SU-DHL-6 (cell line): ENCODE measurements at regions not wholly inside any gene's neighbourhood (a gene's known extent, or its start where the extent isn't known, plus 50 kb on each side); places are given as distances from the start of the nearest gene placed in this dataset.

Experiments used
- EZH2phosphoT487 ChIP-seq: fragments of 200-600 bp; sonication (generic), shearing (Covaris generic); conservative IDR thresholded peaks from 2 replicates; pipeline ENCODE4 v1.6.1; 2018; ENCODE audit warnings: mild to moderate bottlenecking, antibody characterized with exemption, low read length, moderate library complexity, mixed read lengths
- TF ChIP-seq, protein P1 (sequence below): fragments of 200-600 bp; sonication (generic); IDR thresholded peaks from one replicate; pipeline ENCODE4 v1.5.1; 2017; ENCODE audit warnings: antibody characterized with exemption, mild to moderate bottlenecking, low read length, moderate library complexity; ENCODE audit not compliant: insufficient read depth, poor library complexity, severe bottlenecking

GRCh38 chr4:178415925-178416324 lies 973.7 kb upstream of the AGA start:
- TF ChIP-seq EZH2phosphoT487: no peak
- TF ChIP-seq, protein P1, sequence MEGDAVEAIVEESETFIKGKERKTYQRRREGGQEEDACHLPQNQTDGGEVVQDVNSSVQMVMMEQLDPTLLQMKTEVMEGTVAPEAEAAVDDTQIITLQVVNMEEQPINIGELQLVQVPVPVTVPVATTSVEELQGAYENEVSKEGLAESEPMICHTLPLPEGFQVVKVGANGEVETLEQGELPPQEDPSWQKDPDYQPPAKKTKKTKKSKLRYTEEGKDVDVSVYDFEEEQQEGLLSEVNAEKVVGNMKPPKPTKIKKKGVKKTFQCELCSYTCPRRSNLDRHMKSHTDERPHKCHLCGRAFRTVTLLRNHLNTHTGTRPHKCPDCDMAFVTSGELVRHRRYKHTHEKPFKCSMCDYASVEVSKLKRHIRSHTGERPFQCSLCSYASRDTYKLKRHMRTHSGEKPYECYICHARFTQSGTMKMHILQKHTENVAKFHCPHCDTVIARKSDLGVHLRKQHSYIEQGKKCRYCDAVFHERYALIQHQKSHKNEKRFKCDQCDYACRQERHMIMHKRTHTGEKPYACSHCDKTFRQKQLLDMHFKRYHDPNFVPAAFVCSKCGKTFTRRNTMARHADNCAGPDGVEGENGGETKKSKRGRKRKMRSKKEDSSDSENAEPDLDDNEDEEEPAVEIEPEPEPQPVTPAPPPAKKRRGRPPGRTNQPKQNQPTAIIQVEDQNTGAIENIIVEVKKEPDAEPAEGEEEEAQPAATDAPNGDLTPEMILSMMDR: no peak
